ENCODE measurements at regions not wholly inside any gene's neighbourhood (a gene's known extent, or its start where the extent isn't known, plus 50 kb on each side); places are given as distances from the start of the nearest gene placed in this dataset.
A peak's percentile ranks its signal among the peaks of the same experiment; 100 is the strongest.

GRCh38 chr10:78719276-78719675 lies 349.5 kb upstream of the ZMIZ1 start:
- no peak overlapping the region for H3K27ac ChIP-seq (replicated peaks; ENCODE audit: low read length)
- no CpG with 5 or more reads among the region's 10 CpGs for WGBS, 2 donors (ENCODE audit: extremely low coverage in 2 of 2, insufficient read length in 2 of 2, insufficient replicate concordance in 1 of 2)

DNA sequence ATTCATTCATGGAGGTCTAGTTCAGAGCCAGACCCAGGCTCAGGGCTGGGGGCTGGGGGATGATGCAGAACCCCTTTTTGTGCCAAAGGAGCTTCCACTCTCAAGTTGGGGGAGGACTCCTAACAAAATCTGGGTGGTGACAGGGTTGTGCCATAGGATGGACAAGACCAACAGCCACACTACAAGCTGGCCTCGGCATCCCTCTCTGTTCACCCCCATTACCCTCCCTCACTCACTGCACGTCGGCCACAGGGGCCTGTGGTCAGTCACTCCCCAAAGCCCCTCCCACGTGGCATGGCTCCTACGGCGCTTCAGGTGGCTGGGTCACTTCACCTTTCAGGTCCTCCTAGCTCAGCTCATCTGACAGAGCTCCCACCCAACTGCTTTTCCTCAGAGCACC lies 348.7 kb upstream of the ZMIZ1 start:
- peaks cover 0 to 6% of the 10 kb centered on the region in 2 donors for H3K9me3 ChIP-seq (replicated peaks in 1 of 2; ENCODE audit: control insufficient read depth in 2 of 2, insufficient read depth in 1 of 2, low read depth in 1 of 2, low read length in 2 of 2)
- H2BK5ac ChIP-seq (ENCODE audit: low read length) = no peak overlapping the region
- no peak overlapping the region for H4K8ac ChIP-seq (ENCODE audit: low read depth, low read length)
- H3K9ac ChIP-seq (ENCODE audit: low read depth, low read length, poor library complexity) = no peak overlapping the region
- H2AK5ac ChIP-seq (ENCODE audit: low read depth, low read length) = peak overlapping the region; percentile 51
- no peaks in the 10 kb centered on the region for H3K36me3 ChIP-seq (replicated peaks in 1 of 2; ENCODE audit: control insufficient read depth in 2 of 2, insufficient read depth in 2 of 2, low read length in 2 of 2)
- WGBS, 2 donors (ENCODE audit: extremely low coverage in 2 of 2, insufficient read length in 2 of 2, insufficient replicate concordance in 1 of 2) = no CpG with 5 or more reads among the region's 6 CpGs
- no peak overlapping the region for H3K4ac ChIP-seq (ENCODE audit: low read length)
- H2AFZ ChIP-seq (ENCODE audit: low read length) = no peak overlapping the region
- no peak overlapping the region for H2BK15ac ChIP-seq (ENCODE audit: low read length)
- H3K27me3 ChIP-seq (ENCODE audit: control insufficient read depth in 3 of 3, insufficient read depth in 3 of 3, low read depth in 1 of 3, low read length in 3 of 3) = peaks cover 0 to 10% (median 0%) of the 10 kb centered on the region in 3 experiments
- H3K18ac ChIP-seq (ENCODE audit: low read length) = peak overlapping the region; percentile 36
- no peak overlapping the region for H3K4me2 ChIP-seq (ENCODE audit: insufficient read depth, low read length, poor library complexity, severe bottlenecking)
- no peaks in the 10 kb centered on the region for H3K79me1 ChIP-seq (ENCODE audit: low read depth, low read length)
- no peak overlapping the region for H4K91ac ChIP-seq (ENCODE audit: low read depth, low read length, poor library complexity)
- no peak overlapping the region for H3K23ac ChIP-seq (ENCODE audit: low read depth, low read length, poor library complexity)
- no peak overlapping the region for H2BK120ac ChIP-seq (ENCODE audit: low read depth, low read length)
- no peak overlapping the region for H3K14ac ChIP-seq (ENCODE audit: low read length)
- no peak overlapping the region for H2BK12ac ChIP-seq (ENCODE audit: low read length)
- no peak overlapping the region for H3K4me3 ChIP-seq (ENCODE audit: low read length in 2 of 2)
- DNase-seq (ENCODE audit: low spot score) = no peak
- H3K27ac ChIP-seq (replicated peaks; ENCODE audit: low read length) = no peak overlapping the region
- no peaks in the 10 kb centered on the region for H3K4me1 ChIP-seq (ENCODE audit: control insufficient read depth in 2 of 2, insufficient read depth in 1 of 2, low read depth in 1 of 2, low read length in 2 of 2)

More at GRCh38 chr10:78719276-78719675, 349.5 kb upstream of the ZMIZ1 start:
- DNase-seq (ENCODE audit: low spot score) = no peak
- H3K18ac ChIP-seq (ENCODE audit: low read length) = no peak overlapping the region
- no peak overlapping the region for H2BK15ac ChIP-seq (ENCODE audit: low read length)
- no peaks in the 10 kb centered on the region for H3K36me3 ChIP-seq (replicated peaks in 1 of 2; ENCODE audit: control insufficient read depth in 2 of 2, insufficient read depth in 2 of 2, low read length in 2 of 2)
- H3K4me3 ChIP-seq (ENCODE audit: low read length in 2 of 2) = no peak overlapping the region
- no peak overlapping the region for H3K4me2 ChIP-seq (ENCODE audit: insufficient read depth, low read length, poor library complexity, severe bottlenecking)
- H3K79me1 ChIP-seq (ENCODE audit: low read depth, low read length) = no peaks in the 10 kb centered on the region
- H2AFZ ChIP-seq (ENCODE audit: low read length) = no peak overlapping the region
- H3K4ac ChIP-seq (ENCODE audit: low read length) = no peak overlapping the region
- no peak overlapping the region for H2BK5ac ChIP-seq (ENCODE audit: low read length)
- no peak overlapping the region for H4K8ac ChIP-seq (ENCODE audit: low read depth, low read length)
- no peak overlapping the region for H4K91ac ChIP-seq (ENCODE audit: low read depth, low read length, poor library complexity)
- H2BK120ac ChIP-seq (ENCODE audit: low read depth, low read length) = no peak overlapping the region
- no peaks in the 10 kb centered on the region for H3K4me1 ChIP-seq (ENCODE audit: control insufficient read depth in 2 of 2, insufficient read depth in 1 of 2, low read depth in 1 of 2, low read length in 2 of 2)
- H3K14ac ChIP-seq (ENCODE audit: low read length) = no peak overlapping the region
- H2AK5ac ChIP-seq (ENCODE audit: low read depth, low read length) = no peak overlapping the region
- H3K27me3 ChIP-seq (ENCODE audit: control insufficient read depth in 3 of 3, insufficient read depth in 3 of 3, low read depth in 1 of 3, low read length in 3 of 3) = peaks cover 0 to 5% (median 0%) of the 10 kb centered on the region in 3 experiments
- peaks cover 0 to 6% of the 10 kb centered on the region in 2 donors for H3K9me3 ChIP-seq (replicated peaks in 1 of 2; ENCODE audit: control insufficient read depth in 2 of 2, insufficient read depth in 1 of 2, low read depth in 1 of 2, low read length in 2 of 2)
- no peak overlapping the region for H2BK12ac ChIP-seq (ENCODE audit: low read length)
- H3K9ac ChIP-seq (ENCODE audit: low read depth, low read length, poor library complexity) = no peak overlapping the region
- H3K23ac ChIP-seq (ENCODE audit: low read depth, low read length, poor library complexity) = no peak overlapping the region

- H3K14ac ChIP-seq (ENCODE audit: low read length) = no peak overlapping the region
- H3K23ac ChIP-seq (ENCODE audit: low read depth, low read length, poor library complexity) = no peak overlapping the region
- WGBS, 2 donors (ENCODE audit: extremely low coverage in 2 of 2, insufficient read length in 2 of 2, insufficient replicate concordance in 1 of 2) = no CpG with 5 or more reads among the region's 1 CpG
- H4K91ac ChIP-seq (ENCODE audit: low read depth, low read length, poor library complexity) = no peak overlapping the region
- no peaks in the 10 kb centered on the region for H3K36me3 ChIP-seq (replicated peaks in 1 of 2; ENCODE audit: control insufficient read depth in 2 of 2, insufficient read depth in 2 of 2, low read length in 2 of 2)
- H3K4me1 ChIP-seq (ENCODE audit: control insufficient read depth in 2 of 2, insufficient read depth in 1 of 2, low read depth in 1 of 2, low read length in 2 of 2) = no peaks in the 10 kb centered on the region
- no peak overlapping the region for H3K27ac ChIP-seq (replicated peaks; ENCODE audit: low read length)
- H3K4ac ChIP-seq (ENCODE audit: low read length) = no peak overlapping the region
- no peak overlapping the region for H2AFZ ChIP-seq (ENCODE audit: low read length)
- H3K79me1 ChIP-seq (ENCODE audit: low read depth, low read length) = no peaks in the 10 kb centered on the region
- H3K27me3 ChIP-seq (ENCODE audit: control insufficient read depth in 3 of 3, insufficient read depth in 3 of 3, low read depth in 1 of 3, low read length in 3 of 3) = peaks cover 0 to 10% (median 0%) of the 10 kb centered on the region in 3 experiments
- H2BK12ac ChIP-seq (ENCODE audit: low read length) = no peak overlapping the region
- H3K9me3 ChIP-seq (replicated peaks in 1 of 2; ENCODE audit: control insufficient read depth in 2 of 2, insufficient read depth in 1 of 2, low read depth in 1 of 2, low read length in 2 of 2) = peaks cover 0 to 6% of the 10 kb centered on the region in 2 donors
- H3K9ac ChIP-seq (ENCODE audit: low read depth, low read length, poor library complexity) = no peak overlapping the region
- H2BK15ac ChIP-seq (ENCODE audit: low read length) = no peak overlapping the region
- no peak overlapping the region for H2BK5ac ChIP-seq (ENCODE audit: low read length)
- no peak overlapping the region for H2BK120ac ChIP-seq (ENCODE audit: low read depth, low read length)
- H2AK5ac ChIP-seq (ENCODE audit: low read depth, low read length) = no peak overlapping the region
- no peak for DNase-seq (ENCODE audit: low spot score)
- H3K18ac ChIP-seq (ENCODE audit: low read length) = no peak overlapping the region
- no peak overlapping the region for H4K8ac ChIP-seq (ENCODE audit: low read depth, low read length)
- no peak overlapping the region for H3K4me2 ChIP-seq (ENCODE audit: insufficient read depth, low read length, poor library complexity, severe bottlenecking)
- no peak overlapping the region for H3K4me3 ChIP-seq (ENCODE audit: low read length in 2 of 2)
These were observed 347.5 kb upstream of the ZMIZ1 start for GRCh38 chr10:78721231-78721630.

- Histone ChIP-seq H4K8ac (ENCODE audit: low read depth, low read length) (no peak overlapping the region), H4K91ac (ENCODE audit: low read depth, low read length, poor library complexity) (no peak overlapping the region), H3K27me3 (ENCODE audit: control insufficient read depth in 3 of 3, insufficient read depth in 3 of 3, low read depth in 1 of 3, low read length in 3 of 3) (peaks cover 0 to 17% (median 0%) of the 10 kb centered on the region in 3 experiments), H3K36me3 (replicated peaks in 1 of 2; ENCODE audit: control insufficient read depth in 2 of 2, insufficient read depth in 2 of 2, low read length in 2 of 2) (no peaks in the 10 kb centered on the region), H2AK5ac (ENCODE audit: low read depth, low read length) (no peak overlapping the region), H3K4me1 (ENCODE audit: control insufficient read depth in 2 of 2, insufficient read depth in 1 of 2, low read depth in 1 of 2, low read length in 2 of 2) (no peaks in the 10 kb centered on the region), H3K14ac (ENCODE audit: low read length) (no peak overlapping the region), H3K4ac (ENCODE audit: low read length) (no peak overlapping the region), H3K79me1 (ENCODE audit: low read depth, low read length) (no peaks in the 10 kb centered on the region), H3K27ac (replicated peaks; ENCODE audit: low read length) (no peak overlapping the region), H3K9ac (ENCODE audit: low read depth, low read length, poor library complexity) (no peak overlapping the region), H3K18ac (ENCODE audit: low read length) (no peak overlapping the region), H2BK12ac (ENCODE audit: low read length) (no peak overlapping the region), H2AFZ (ENCODE audit: low read length) (no peak overlapping the region), H3K4me2 (ENCODE audit: insufficient read depth, low read length, poor library complexity, severe bottlenecking) (no peak overlapping the region), H2BK120ac (ENCODE audit: low read depth, low read length) (no peak overlapping the region), H3K9me3 (replicated peaks in 1 of 2; ENCODE audit: control insufficient read depth in 2 of 2, insufficient read depth in 1 of 2, low read depth in 1 of 2, low read length in 2 of 2) (peaks cover 0 to 6% of the 10 kb centered on the region in 2 donors), H3K23ac (ENCODE audit: low read depth, low read length, poor library complexity) (no peak overlapping the region), H2BK5ac (ENCODE audit: low read length) (no peak overlapping the region), H2BK15ac (ENCODE audit: low read length) (no peak overlapping the region), H3K4me3 (ENCODE audit: low read length in 2 of 2) (no peak overlapping the region)
- DNase-seq (ENCODE audit: low spot score) = no peak
- no CpG with 5 or more reads among the region's 4 CpGs for WGBS, 2 donors (ENCODE audit: extremely low coverage in 2 of 2, insufficient read length in 2 of 2, insufficient replicate concordance in 1 of 2)
These were observed 343.9 kb upstream of the ZMIZ1 start for GRCh38 chr10:78724846-78725245.

Data from neuronal stem cell (in vitro differentiated cells).